MCF 10A (cell line): ENCODE measurements at regions not wholly inside any gene's neighbourhood (a gene's known extent, or its start where the extent isn't known, plus 50 kb on each side); places are given as distances from the start of the nearest gene placed in this dataset.

ENCODE experiments used
- BruUV-seq: library from RNA; stranded (reverse); fragments of 400-500 nt; replicated peaks from 2 replicates; lab custom pipeline; 2021; lab: Mats Ljungman, UMichigan
- CTCF ChIA-PET: fragments of 300-600 bp; sonication (Branson Sonifier 250); formaldehyde crosslinking; extraction: SDS; loops from one replicate; lab custom pipeline; 2021; ENCODE audit warnings: antibody characterized with exemption, inconsistent platforms; lab: Yijun Ruan, JAX
- POLR2A ChIA-PET: fragments of 300-600, 350-650 bp; sonication (Branson Sonifier 250); formaldehyde crosslinking; extraction: SDS; loops from one replicate; lab custom pipeline; 2020; ENCODE audit warnings: antibody characterized with exemption, inconsistent platforms; lab: Yijun Ruan, JAX
- DNase-seq: peaks from one replicate; pipeline ENCODE4 v3.0.0-alpha.2; 2018; ENCODE audit not compliant: unreplicated experiment
- H3K27ac Mint-ChIP-seq: one replicate; pipeline ENCODE4 v1.8.0; 2022; ENCODE audit warnings: mild to moderate bottlenecking, low read depth, mixed read lengths; ENCODE audit not compliant: unreplicated experiment
- H3K27me3 Mint-ChIP-seq: one replicate; pipeline ENCODE4 v1.8.0; 2022; ENCODE audit warnings: mixed read lengths; ENCODE audit not compliant: insufficient read depth, unreplicated experiment
- H3K36me3 Mint-ChIP-seq: one replicate; pipeline ENCODE4 v1.8.0; 2022; ENCODE audit warnings: mild to moderate bottlenecking, moderate library complexity, mixed read lengths; ENCODE audit not compliant: insufficient read depth, unreplicated experiment
- H3K4me1 Mint-ChIP-seq: one replicate; pipeline ENCODE4 v1.8.0; 2022; ENCODE audit warnings: mixed read lengths; ENCODE audit not compliant: insufficient read depth, unreplicated experiment
- H3K4me3 Mint-ChIP-seq: one replicate; pipeline ENCODE4 v1.8.0; 2022; ENCODE audit warnings: mild to moderate bottlenecking, moderate library complexity, mixed read lengths; ENCODE audit not compliant: unreplicated experiment
- H3K9me3 Mint-ChIP-seq: one replicate; pipeline ENCODE4 v1.8.0; 2022; ENCODE audit warnings: mixed read lengths; ENCODE audit not compliant: unreplicated experiment
- intact Hi-C: fragments of 100-400 bp; cut with micrococcal nuclease; formaldehyde crosslinking; loops from 2 replicates; pipeline ENCODE4 v1.14.1; 2022
- TF ChIP-seq, protein P1 (sequence below): fragments of 200-600 bp; IDR thresholded peaks from one replicate; pipeline ENCODE4 v1.8.0; 2022; ENCODE audit warnings: antibody characterized with exemption, mild to moderate bottlenecking; ENCODE audit not compliant: unreplicated experiment

GRCh38 chr4:136855886-136856285, 676.4 kb downstream of the PCDH18 start:
- Mint-ChIP-seq H3K9me3 (peaks cover 15% of the 10 kb centered on the region), H3K4me1 (no peaks in the 10 kb centered on the region), H3K27ac (no peak overlapping the region), H3K4me3 (no peak overlapping the region), H3K27me3 (no peaks in the 10 kb centered on the region), H3K36me3 (no peaks in the 10 kb centered on the region)
- TF ChIP-seq, protein P1, sequence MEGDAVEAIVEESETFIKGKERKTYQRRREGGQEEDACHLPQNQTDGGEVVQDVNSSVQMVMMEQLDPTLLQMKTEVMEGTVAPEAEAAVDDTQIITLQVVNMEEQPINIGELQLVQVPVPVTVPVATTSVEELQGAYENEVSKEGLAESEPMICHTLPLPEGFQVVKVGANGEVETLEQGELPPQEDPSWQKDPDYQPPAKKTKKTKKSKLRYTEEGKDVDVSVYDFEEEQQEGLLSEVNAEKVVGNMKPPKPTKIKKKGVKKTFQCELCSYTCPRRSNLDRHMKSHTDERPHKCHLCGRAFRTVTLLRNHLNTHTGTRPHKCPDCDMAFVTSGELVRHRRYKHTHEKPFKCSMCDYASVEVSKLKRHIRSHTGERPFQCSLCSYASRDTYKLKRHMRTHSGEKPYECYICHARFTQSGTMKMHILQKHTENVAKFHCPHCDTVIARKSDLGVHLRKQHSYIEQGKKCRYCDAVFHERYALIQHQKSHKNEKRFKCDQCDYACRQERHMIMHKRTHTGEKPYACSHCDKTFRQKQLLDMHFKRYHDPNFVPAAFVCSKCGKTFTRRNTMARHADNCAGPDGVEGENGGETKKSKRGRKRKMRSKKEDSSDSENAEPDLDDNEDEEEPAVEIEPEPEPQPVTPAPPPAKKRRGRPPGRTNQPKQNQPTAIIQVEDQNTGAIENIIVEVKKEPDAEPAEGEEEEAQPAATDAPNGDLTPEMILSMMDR: no peak
- ChIA-PET POLR2A (interaction anchor here (0.7 kb wide), 1 partner anchor 289 kb away, joined by 3 read pairs; no protein-coding TSS in a partner anchor), CTCF (no interaction called here)
- no peak for DNase-seq
- intact Hi-C loops: no loop called here
- no TSS peak for BruUV-seq

DNA sequence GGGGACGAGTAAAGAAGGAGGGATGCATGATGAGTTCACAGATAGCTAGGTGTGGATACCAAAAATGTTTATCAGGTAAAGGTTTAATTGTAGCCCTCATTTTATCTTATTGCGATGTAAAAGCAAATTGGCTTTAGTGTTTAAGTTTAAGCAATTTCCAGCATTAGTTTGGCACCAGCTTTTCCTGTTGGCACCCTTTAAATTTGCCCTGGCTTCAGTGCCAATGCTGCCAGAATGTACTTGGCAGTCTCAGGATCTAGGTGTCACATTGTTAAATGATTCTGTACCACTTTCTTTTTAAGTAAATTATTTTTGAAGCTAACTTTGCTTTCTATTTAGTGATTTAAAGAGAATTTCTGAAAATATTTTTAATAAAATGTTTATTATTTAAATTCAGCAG, 681.8 kb downstream of the PCDH18 start:
- ChIA-PET POLR2A (interaction anchor here (0.5 kb wide), 1 partner anchor 39 kb away, joined by 3 read pairs; no protein-coding TSS in a partner anchor), CTCF (interaction anchor here (0.6 kb wide), 1 partner anchor 1663 kb away, joined by 3 read pairs; no protein-coding TSS in a partner anchor)
- no peak for DNase-seq
- no peaks in the 10 kb centered on the region for H3K4me1 Mint-ChIP-seq
- no peak overlapping the region for H3K27ac Mint-ChIP-seq
- no peaks in the 10 kb centered on the region for H3K27me3 Mint-ChIP-seq
- no peaks in the 10 kb centered on the region for H3K36me3 Mint-ChIP-seq
- BruUV-seq: no TSS peak
- no peak overlapping the region for H3K4me3 Mint-ChIP-seq
- intact Hi-C loops: no loop called here
- peaks cover 18% of the 10 kb centered on the region for H3K9me3 Mint-ChIP-seq
- TF ChIP-seq, protein P1: no peak

DNA sequence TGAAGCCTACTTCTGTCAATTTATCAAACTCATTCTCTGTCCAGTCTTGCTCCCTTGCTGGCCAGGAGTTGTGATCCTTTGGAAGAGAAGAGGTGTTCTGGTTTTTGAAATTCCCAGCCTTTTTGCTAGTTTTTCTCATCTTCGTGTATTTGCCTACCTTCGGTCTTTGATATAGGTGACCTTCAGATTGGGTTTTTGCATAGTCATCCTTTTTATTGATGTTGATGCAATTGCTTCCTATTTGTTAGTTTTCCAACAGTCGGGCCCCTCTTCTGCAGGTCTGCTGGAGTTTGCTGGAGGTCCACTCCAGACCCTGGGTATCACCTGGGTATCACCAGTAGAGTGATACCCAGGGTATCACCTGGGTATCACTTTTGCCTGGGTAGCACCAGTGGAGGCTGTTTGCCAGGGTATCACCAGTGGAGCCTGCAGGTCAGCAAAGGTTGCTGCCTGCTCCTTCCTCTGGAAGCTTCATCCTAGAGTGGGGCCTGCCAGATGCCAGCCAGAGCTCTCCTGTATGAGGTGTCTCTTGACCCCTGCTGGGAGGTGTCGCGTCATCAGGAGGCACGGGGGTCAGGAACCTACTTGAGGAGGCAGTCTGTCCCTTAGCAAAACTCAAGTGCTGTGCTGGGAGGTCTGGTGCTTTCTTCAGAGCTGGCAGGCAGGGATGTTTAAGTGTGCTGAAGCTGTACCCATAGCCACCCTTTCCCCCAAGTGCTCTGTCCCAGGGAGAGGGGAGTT, 684.2 kb downstream of the PCDH18 start:
- no peak for DNase-seq
- intact Hi-C loops: no loop called here
- TF ChIP-seq, protein P1: no peak
- H3K27me3 Mint-ChIP-seq: no peaks in the 10 kb centered on the region
- no peaks in the 10 kb centered on the region for H3K4me1 Mint-ChIP-seq
- H3K9me3 Mint-ChIP-seq: peaks cover 7% of the 10 kb centered on the region
- no peak overlapping the region for H3K27ac Mint-ChIP-seq
- ChIA-PET POLR2A (no interaction called here), CTCF (no interaction called here)
- BruUV-seq: no TSS peak
- H3K4me3 Mint-ChIP-seq: no peak overlapping the region
- H3K36me3 Mint-ChIP-seq: no peaks in the 10 kb centered on the region

- Mint-ChIP-seq H3K27me3 (no peaks in the 10 kb centered on the region), H3K9me3 (no peaks in the 10 kb centered on the region), H3K36me3 (no peaks in the 10 kb centered on the region), H3K4me1 (no peaks in the 10 kb centered on the region), H3K4me3 (no peak overlapping the region), H3K27ac (no peak overlapping the region)
- CTCF ChIA-PET: interaction anchor here (0.7 kb wide), 1 partner anchor 1657 kb away, joined by 3 read pairs; no protein-coding TSS in a partner anchor
- TF ChIP-seq, protein P1: no peak
- POLR2A ChIA-PET: no interaction called here
- intact Hi-C loops: no loop called here
- no TSS peak for BruUV-seq
- DNase-seq: no peak
Observed at GRCh38 chr4:136841526-136841925, 690.8 kb downstream of the PCDH18 start.
